Colonic mucosa (tissue), 4 donors: ENCODE measurements at regions not wholly inside any gene's neighbourhood (a gene's known extent, or its start where the extent isn't known, plus 50 kb on each side); places are given as distances from the start of the nearest gene placed in this dataset.

ENCODE experiments used
- DNase-seq: peaks from one replicate; pipeline ENCODE4 v3.0.0-alpha.2; 2020
- H3K27ac ChIP-seq: fragments of 200-600 bp; one replicate; pipeline ENCODE4 v1.8.0; 2021
- H3K27me3 ChIP-seq: fragments of 200-600 bp; one replicate; pipeline ENCODE4 v1.8.0; 2021
- H3K36me3 ChIP-seq: fragments of 200-600 bp; one replicate; pipeline ENCODE4 v1.8.0; 2021
- H3K4me1 ChIP-seq: fragments of 200-600 bp; one replicate; pipeline ENCODE4 v1.8.0; 2021; ENCODE audit warnings: mild to moderate bottlenecking
- H3K4me3 ChIP-seq: fragments of 200-600 bp; one replicate; pipeline ENCODE4 v1.8.0; 2021
- H3K9ac ChIP-seq, 2 donors: one replicate each; pipeline ENCODE4 v1.7.0; 2013; ENCODE audit warnings: control low read depth in 2 of 2, low read depth in 2 of 2, low read length in 2 of 2
- H3K9me3 ChIP-seq: fragments of 200-600 bp; one replicate; pipeline ENCODE4 v1.8.0; 2021
- CTCF ChIP-seq: fragments of 200-600 bp; IDR thresholded peaks from one replicate; pipeline ENCODE4 v1.8.0; 2022; ENCODE audit warnings: antibody characterized with exemption, mild to moderate bottlenecking
- intact Hi-C: fragments of 100-400 bp; cut with DNase I; formaldehyde crosslinking; loops from one replicate; pipeline ENCODE4 v1.14.1; 2022
- donor health status: healthy.
- donor health status: DM: no; HTN: no; CAD: no.
- donor health status: DM: no; HTN: no; CAD: no.

- no peak for DNase-seq
- H3K36me3 ChIP-seq, result no peaks in the 10 kb centered on the region
- H3K9me3 ChIP-seq, result no peaks in the 10 kb centered on the region
- H3K27me3 ChIP-seq, result no peaks in the 10 kb centered on the region
- H3K4me1 ChIP-seq, result no peaks in the 10 kb centered on the region
- H3K4me3 ChIP-seq, result no peak overlapping the region
- no peak overlapping the region for H3K9ac ChIP-seq
- TF ChIP-seq CTCF, result no peak
- H3K27ac ChIP-seq, result no peak overlapping the region
- intact Hi-C loops, result no loop called here
Measured at GRCh38 chr10:65335311-65335710, 1590.5 kb upstream of the LRRTM3 start.

DNA sequence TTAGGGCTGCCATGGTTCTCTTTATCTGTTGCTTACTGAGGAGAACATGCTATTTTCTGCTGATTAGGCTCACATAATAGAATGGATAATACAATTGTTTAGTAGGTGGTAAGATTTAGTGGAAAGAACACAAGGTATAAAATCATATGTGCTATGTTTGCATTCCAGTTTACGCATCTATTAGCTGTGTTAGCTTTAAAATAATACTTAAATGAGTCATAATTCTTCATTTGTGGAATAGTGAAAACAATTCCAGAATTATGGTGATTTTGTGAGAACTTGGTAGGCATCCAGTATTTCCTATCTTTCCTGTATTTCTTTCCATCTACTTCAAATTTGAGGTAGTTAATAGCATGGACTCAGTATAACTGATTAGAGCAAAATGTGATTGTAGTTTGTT lies 1585.5 kb upstream of the LRRTM3 start:
- Histone ChIP-seq H3K9me3 (no peaks in the 10 kb centered on the region), H3K36me3 (no peaks in the 10 kb centered on the region), H3K27me3 (no peaks in the 10 kb centered on the region), H3K4me3 (no peak overlapping the region), H3K9ac (no peak overlapping the region), H3K27ac (no peak overlapping the region), H3K4me1 (no peaks in the 10 kb centered on the region)
- no peak for TF ChIP-seq CTCF
- intact Hi-C loops, result no loop called here
- DNase-seq, result no peak

GRCh38 chr10:65341323-65341925 lies 1584.4 kb upstream of the LRRTM3 start:
- intact Hi-C loops, result no loop called here
- TF ChIP-seq CTCF, result no peak
- no peak for DNase-seq
- Histone ChIP-seq H3K9ac (no peak overlapping the region), H3K4me1 (no peaks in the 10 kb centered on the region), H3K27me3 (no peaks in the 10 kb centered on the region), H3K9me3 (no peaks in the 10 kb centered on the region), H3K36me3 (no peaks in the 10 kb centered on the region), H3K27ac (no peak overlapping the region), H3K4me3 (no peak overlapping the region)

DNA sequence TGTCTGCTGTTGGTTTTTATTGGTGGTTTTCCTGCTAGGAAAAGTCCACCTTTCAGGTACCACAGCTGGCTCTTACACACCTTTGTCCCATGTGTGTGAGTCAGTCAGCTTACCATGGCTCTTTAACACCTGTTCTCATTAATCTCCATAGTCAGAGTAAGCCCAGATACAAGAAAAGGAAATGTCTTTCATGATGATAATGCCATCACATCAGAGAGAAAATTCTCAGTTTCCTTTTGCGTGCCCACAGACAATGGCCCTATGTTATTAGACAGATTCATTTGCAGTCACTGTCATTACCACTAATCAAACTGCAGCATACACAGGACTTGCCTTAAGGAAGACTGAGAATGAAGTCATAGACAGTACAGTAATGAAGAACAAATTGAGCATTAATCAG lies 1583.6 kb upstream of the LRRTM3 start:
- intact Hi-C loops, result no loop called here
- no peak overlapping the region for H3K27ac ChIP-seq
- TF ChIP-seq CTCF, result no peak
- H3K36me3 ChIP-seq, result no peaks in the 10 kb centered on the region
- H3K4me3 ChIP-seq, result no peak overlapping the region
- H3K9ac ChIP-seq, result no peak overlapping the region
- no peaks in the 10 kb centered on the region for H3K27me3 ChIP-seq
- DNase-seq, result no peak
- no peaks in the 10 kb centered on the region for H3K4me1 ChIP-seq
- no peaks in the 10 kb centered on the region for H3K9me3 ChIP-seq

DNA sequence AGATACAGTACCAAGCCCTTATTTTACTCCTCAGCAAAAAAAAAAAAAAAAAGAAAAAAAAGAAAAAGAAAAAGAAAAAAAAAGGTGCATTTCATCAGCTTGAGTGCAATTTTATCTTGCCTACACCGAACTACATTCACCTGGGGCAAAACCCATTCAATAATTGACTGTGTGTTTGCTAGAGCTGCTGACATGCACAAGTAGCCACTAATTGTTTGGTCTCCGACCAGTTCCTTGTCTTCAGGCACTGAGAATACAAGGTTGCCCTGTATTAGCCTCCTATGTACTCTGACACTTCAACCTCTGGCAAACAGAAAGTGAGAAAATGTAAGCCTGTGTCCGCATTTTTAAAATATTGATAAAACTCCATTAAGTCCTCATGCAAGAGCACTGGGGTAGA lies 1579.4 kb upstream of the LRRTM3 start:
- Histone ChIP-seq H3K27ac (no peak overlapping the region), H3K27me3 (no peaks in the 10 kb centered on the region), H3K9me3 (no peaks in the 10 kb centered on the region), H3K36me3 (no peaks in the 10 kb centered on the region), H3K4me3 (no peak overlapping the region), H3K9ac (no peak overlapping the region), H3K4me1 (no peaks in the 10 kb centered on the region)
- no peak for TF ChIP-seq CTCF
- no peak for DNase-seq
- intact Hi-C loops, result no loop called here
